DND-41 (cell line): ENCODE measurements at regions not wholly inside any gene's neighbourhood (a gene's known extent, or its start where the extent isn't known, plus 50 kb on each side); places are given as distances from the start of the nearest gene placed in this dataset.

Experiments used
- EZH2 ChIP-seq: IDR thresholded peaks from 3 replicates; pipeline ENCODE4 v1.6.1; 2012; ENCODE audit warnings: borderline replicate concordance, low read depth, mild to moderate bottlenecking, moderate library complexity, low read length, inconsistent platforms; ENCODE audit not compliant: severe bottlenecking
- TF ChIP-seq, protein P1 (sequence below): IDR thresholded peaks from 2 replicates; pipeline ENCODE4 v1.5.1; 2012; ENCODE audit warnings: borderline replicate concordance, low read length, moderate library complexity, mild to moderate bottlenecking; ENCODE audit not compliant: poor library complexity, severe bottlenecking; ENCODE audit errors: extremely low read depth

- TF ChIP-seq, protein P1, sequence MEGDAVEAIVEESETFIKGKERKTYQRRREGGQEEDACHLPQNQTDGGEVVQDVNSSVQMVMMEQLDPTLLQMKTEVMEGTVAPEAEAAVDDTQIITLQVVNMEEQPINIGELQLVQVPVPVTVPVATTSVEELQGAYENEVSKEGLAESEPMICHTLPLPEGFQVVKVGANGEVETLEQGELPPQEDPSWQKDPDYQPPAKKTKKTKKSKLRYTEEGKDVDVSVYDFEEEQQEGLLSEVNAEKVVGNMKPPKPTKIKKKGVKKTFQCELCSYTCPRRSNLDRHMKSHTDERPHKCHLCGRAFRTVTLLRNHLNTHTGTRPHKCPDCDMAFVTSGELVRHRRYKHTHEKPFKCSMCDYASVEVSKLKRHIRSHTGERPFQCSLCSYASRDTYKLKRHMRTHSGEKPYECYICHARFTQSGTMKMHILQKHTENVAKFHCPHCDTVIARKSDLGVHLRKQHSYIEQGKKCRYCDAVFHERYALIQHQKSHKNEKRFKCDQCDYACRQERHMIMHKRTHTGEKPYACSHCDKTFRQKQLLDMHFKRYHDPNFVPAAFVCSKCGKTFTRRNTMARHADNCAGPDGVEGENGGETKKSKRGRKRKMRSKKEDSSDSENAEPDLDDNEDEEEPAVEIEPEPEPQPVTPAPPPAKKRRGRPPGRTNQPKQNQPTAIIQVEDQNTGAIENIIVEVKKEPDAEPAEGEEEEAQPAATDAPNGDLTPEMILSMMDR, result no peak
- no peak for TF ChIP-seq EZH2
Measured at GRCh38 chrX:22376369-22376768, 103.7 kb downstream of the CBLL2 start.
